ENCODE measurements at regions not wholly inside any gene's neighbourhood (a gene's known extent, or its start where the extent isn't known, plus 50 kb on each side); places are given as distances from the start of the nearest gene placed in this dataset.

DNA sequence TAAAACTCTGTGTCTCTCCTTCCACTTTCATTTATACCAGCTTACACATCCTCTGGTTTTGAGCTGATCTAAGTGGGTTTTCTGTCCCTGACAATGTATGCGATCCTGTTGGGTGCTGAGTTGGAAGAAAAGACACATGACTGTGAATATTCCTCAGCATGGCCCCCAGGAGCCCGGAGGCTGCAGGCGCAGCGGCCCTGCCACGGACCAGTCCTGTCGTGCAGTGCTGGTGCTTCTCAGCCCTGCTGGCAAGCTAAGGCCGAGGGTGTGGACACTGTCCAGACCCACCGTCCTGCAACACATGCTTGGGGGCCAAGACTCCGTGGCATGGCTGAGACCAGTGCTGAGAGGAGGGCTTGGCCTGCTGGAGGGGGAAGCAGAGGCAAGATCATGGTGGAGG is 328.9 kb upstream of the IRX2 start:
- TF ChIP-seq, protein P1, sequence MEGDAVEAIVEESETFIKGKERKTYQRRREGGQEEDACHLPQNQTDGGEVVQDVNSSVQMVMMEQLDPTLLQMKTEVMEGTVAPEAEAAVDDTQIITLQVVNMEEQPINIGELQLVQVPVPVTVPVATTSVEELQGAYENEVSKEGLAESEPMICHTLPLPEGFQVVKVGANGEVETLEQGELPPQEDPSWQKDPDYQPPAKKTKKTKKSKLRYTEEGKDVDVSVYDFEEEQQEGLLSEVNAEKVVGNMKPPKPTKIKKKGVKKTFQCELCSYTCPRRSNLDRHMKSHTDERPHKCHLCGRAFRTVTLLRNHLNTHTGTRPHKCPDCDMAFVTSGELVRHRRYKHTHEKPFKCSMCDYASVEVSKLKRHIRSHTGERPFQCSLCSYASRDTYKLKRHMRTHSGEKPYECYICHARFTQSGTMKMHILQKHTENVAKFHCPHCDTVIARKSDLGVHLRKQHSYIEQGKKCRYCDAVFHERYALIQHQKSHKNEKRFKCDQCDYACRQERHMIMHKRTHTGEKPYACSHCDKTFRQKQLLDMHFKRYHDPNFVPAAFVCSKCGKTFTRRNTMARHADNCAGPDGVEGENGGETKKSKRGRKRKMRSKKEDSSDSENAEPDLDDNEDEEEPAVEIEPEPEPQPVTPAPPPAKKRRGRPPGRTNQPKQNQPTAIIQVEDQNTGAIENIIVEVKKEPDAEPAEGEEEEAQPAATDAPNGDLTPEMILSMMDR (IDR thresholded peaks at IDR 0.05) = no peak
- no peak for TF ChIP-seq POLR2AphosphoS5 (IDR thresholded peaks at IDR 0.05)

Measured in breast epithelium (tissue), 3 donors.